HG02870 (cell line): ENCODE measurements at regions not wholly inside any gene's neighbourhood (a gene's known extent, or its start where the extent isn't known, plus 50 kb on each side); places are given as distances from the start of the nearest gene placed in this dataset.
"Not testable (repeated sequence)": the region's sequence is repeated elsewhere in the genome, so short reads cannot be mapped to it uniquely, and the experiment has no call there.

Experiments
- ATAC-seq: cut with Tn5 transposase; IDR thresholded peaks from one replicate; pipeline ENCODE4 v1.9.1; 2021; ENCODE audit warnings: mild to moderate bottlenecking, moderate library complexity; ENCODE audit not compliant: unreplicated experiment

DNA sequence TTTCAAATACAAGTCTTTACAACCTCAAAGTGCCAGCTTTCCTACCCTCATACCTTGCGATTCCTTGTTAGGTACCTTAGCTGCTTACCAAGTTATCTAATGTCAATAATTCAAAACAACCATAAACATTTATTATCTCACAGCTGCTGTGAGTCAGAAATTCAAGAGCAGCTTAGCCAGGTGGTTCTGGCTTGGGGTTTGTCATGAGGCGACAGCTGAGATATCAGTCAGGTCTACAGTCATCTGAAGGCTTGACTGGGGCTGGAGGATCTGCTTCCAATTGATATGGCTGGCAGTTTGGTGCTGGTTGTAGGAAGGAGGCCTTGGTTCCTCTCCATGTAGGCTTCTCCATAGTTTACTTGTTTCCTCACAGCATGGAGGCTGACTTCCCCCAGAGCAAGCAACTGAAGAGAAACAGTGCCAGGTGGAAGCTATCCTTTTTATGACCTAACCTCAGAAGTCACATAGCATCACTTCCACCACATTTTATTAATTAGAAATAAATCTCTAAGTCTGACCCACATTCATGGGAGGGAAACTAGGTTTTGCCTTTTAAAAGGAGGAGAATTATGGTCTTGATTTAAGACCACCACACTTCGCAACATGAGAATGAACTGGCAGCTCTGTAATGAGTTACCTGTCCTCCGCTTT lies 103.3 kb upstream of the FGGY start:
- no peak for ATAC-seq

DNA sequence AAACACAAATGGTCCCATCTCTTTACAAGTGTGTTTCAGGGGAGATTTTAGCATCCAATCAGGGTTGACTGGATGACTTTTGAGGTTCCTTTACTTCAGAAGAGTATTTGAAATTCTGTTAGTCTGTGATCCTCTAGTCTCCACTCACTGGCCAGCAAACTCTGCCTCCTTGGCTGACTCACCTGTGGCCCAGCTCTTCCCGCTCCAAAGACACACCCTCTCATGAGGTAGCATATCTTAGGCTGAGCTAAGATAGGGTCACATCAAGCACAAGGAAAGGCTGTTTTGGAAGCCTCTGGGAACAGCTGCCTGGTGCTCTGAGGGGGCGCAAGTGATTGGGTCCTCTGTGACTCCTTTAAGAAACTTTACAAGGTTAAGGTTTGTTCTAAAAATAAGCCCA lies 102.3 kb upstream of the FGGY start:
- no peak for ATAC-seq

DNA sequence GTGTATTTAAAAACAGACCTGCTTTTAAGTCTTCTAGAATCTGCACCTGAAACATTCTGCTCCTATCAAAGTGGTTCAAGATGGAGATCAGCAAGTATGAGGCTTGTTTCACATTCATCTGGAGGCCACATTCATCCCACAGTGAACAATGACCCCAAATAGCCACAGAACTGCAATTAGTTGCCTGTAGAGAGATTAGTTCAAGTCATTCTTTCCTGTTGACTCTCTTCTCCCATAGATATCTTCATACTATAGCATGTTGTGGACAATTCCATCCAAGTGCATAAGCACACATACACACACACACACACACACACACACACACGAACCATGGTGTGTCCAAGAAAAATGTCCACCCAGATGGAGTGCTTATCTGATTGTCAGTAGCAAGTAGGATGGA lies 101.7 kb upstream of the FGGY start:
- ATAC-seq: no peak

DNA sequence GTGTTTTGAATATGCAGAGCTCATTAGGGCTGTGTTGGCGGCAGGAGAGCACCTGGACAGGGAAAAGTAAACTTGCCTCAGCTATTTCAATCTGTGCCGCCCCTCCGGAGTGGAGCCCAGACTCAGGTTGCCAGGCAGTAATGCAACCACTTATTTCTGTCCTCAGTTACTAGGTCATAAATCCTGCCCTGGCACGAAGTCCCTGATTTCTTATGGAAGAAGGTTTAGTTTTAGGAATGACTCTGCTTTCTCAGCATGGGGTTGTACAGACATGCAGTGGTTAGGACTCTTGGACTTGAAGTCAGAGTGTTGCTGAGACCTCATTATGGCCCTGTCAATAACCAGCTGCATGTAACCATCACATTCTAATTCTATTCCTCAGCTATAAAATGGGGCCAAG lies 98.3 kb upstream of the FGGY start:
- no peak for ATAC-seq

DNA sequence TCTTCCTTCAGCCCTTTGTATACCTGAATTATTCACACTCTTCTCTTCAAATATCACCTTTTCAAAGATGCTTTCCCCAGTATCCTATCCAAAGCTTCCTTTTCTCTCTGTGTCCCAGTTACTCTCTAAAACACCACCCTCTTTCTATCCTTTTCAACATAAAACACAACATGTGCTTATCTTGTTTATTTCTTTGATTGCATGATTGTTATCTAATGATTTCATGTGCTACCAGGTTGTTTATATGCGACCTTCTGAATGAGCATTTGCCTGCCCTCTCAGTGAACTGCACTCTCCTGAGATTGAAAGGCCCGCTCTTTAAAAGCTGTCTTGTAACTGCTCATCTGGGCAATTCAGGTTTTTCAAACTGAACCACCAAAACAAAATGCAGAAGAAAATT lies 97.7 kb upstream of the FGGY start:
- ATAC-seq: no peak

DNA sequence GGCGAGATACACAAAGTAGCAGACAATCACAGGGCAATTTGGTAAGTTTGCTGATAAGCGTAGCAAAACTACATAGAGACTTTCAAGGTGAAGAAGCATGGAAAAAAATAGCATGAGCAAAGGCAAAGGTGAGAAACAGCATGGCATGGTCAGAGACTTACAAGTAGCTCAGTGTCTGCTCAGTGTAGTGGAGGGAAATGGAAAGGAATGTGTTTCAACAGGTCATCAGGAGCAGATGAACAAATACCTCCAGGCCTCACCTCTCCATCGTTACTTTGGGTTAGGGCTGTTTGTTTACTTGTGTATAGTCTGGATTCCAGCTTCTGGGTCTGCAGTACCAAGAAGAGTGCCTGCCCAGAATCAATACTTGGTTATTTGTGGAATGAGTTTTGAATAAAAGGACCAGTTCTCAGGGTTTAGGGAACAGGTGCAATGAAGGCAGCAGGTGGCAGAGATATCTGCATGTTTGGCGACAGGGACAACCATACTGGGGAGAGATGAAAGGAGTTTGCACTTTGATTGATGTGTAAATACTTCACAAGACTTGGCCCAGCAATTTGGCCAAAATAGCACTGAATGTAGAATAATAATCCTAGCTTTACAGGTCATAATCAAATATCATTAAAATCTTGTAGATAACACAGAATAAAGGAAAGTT lies 97.0 kb upstream of the FGGY start:
- no peak for ATAC-seq

DNA sequence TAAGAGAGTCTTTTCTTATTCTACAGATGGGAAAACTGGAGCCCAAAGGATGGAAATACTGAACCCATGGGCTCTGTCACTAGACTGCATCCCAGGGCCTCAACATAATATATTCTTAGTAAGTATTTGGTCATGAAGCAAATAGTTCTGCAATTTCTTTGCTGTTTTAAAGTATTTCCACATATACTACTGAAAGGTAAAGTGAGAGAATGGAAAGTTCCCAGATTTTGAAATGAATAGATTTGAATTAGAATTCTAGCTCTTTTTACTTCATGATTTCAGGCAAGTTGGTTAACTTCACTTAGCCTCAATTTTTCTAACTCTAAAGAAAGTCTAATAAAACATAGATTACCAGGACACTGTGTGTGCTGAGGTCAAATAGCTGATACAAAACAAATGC lies 95.6 kb upstream of the FGGY start:
- no peak for ATAC-seq

DNA sequence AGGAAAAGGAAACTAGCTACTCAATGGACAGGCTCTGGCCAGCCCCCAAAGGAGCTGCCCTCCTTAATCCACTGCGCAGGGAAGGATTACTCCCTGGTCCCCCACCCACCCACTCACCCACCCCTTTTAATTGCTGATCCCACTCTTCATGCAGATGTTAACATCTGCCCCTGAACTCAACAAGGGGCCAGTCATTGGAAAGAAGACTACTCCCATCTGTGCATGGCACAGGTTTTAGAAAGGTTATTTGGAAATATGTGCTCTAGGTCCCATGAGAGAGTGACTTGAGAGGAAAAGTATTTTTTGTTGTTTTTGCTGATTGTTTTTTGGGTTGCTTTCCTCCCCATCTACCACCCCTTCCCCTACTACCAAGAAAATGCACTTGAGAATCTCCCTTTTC lies 94.4 kb upstream of the FGGY start:
- no peak for ATAC-seq

DNA sequence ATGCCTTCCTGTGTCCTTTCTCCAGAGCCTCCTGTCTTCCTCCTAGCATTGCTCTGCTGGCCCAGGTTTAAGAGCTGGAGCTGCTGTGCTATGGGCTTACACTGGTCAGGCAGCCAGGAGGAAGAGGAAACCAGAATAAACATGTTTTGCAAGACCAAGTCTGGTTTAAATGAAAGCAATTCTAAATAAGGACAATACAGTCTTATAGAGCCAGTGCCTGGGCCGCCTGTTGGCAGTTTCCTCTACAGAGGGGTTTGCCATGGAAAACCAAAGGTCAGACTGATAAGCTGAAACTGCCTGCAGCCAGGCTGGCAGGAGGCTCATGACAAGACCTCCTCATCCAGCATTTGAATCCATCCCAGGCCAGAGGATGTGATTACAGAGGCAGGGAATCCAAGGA lies 92.9 kb upstream of the FGGY start:
- ATAC-seq: no peak

DNA sequence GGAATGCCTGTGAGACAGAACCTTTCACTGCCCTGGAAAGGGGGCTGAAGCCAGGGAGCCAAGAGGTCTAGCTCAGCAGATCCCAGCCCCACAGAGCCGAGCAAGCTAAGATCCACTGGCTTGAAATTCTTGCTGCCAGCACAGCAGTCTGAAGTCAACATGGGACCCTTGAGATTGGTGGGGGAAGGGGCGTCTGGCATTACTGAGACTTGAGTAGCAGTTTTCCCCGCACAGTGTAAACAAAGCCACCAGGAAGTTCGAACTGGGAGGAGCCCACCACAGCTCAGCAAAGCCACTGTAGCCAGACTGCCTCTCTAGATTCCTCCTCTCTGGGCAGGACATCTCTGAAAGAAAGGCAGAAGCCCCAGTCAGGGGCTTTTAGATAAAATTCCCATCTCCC lies 90.3 kb upstream of the FGGY start:
- ATAC-seq: not testable (repeated sequence)

DNA sequence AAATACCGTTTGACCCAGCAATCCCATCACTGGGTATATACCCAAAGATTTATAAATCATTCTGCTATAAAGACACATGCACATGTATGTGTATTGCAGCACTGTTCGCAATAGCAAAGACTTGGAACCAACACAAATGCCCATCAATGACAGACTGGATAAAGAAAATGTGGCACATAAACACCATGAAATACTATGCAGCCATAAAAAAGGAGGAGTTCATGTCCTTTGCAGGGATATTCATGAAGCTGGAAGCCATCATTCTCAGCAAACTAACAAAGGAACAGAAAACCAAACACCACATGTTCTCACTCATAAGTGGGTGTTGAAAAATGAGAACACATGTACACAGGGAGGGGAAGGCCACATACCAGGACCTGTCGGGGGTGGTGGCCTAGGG lies 86.5 kb upstream of the FGGY start:
- not testable (repeated sequence) for ATAC-seq

DNA sequence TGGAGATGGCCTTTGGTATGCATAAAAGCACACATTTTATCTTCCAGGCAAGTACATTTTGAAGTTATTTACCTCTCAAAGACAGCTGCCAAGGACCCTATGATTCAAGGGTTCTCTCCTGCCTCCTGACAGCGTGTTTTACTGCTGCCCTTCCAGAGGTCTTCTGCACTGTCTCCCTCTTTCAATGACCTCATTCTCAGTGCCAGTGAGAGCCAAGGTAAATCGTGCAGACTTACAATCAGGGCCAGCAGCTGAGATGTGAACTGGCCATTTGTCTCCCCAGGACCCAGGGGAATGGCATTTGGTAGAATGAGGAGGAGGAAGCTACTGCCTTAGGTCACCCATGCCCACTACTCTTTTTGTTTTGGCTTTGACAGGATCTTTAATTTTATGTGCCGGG lies 84.2 kb upstream of the FGGY start:
- no peak for ATAC-seq

DNA sequence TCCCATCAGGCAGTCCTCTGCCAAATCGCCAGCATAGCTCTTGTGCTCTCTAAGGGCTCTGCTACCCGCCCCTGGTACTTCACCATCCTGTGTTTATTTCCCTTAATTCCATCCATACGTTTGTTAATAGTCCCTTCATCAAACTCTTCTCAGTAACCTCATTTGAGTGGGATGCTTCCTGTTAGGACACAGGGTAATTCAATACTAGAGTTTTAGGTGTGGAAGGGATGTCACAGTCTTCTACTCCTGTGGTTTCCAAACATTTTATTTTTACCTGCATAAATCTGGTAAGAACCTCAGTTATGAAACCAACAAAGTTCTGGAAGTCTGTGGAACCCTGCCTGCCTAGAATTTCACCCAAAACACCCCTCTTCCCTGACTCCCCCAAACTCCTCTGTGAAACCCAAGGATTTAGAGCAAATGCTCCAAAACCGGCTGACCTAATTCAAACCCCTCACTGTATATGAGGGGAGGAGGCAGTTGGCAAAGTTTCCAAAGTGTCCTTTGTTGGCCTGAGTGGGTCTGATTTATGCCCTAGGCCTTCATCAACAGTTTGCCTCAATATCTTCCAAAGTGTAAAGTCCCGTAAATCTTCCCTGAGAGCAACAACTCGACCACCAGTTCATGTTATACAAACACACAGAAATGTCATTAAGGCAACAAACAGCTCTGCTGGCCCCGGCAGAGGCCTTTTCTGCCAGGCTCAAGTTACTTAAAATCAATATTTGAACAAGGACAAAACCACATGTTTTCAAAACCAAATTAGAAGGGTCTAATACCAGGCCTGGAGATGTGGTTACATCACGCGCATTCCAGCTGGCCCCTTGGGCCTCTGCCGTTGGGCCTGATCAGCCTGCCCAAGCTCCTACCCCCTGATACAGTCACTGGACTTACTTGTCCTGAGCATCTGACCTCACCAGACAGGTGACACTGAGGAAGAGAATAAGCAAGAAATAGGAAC lies 82.4 kb upstream of the FGGY start:
- no peak for ATAC-seq

DNA sequence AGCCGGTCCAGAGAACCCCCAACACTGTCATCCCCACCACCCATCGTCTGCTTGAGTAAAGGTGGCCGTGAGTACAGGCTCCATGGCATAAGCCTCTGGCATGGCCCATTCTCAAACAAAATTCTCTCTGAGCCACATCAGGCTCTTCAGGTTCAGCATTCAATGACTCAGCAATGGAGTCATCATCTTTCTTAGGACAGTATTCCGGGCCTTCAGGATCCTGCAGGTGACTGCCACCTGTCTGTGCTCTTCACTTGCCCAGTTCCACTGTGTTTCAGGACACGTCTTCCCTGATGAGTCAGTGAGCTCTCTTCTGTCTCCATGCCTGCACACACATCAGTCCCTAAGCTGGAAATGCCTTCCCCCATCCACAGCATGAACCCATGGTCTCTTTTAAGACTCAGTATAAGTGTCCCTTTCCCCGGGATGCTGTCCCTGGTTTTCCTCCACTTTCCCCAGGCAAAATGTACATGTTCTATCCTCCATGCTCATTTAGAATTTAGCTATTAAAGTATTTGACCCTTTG lies 81.1 kb upstream of the FGGY start:
- ATAC-seq: no peak

DNA sequence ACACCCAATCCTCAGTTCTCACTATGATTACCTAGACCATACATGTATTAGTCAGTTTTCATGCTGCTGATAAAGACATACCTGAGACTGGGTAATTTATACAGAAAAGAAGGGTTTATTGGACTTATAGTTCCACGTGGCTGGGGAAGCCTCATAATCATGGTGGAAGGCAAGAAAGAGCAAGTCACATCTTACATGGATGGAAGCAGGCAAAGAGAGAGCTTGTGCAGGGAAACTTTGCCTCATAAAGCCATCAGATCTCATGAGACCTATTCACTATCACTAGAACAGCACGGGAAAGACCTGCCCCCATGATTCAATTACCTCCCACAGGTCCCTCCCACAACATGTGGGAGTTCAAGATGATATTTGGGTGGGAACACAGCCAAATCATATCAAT lies 79.5 kb upstream of the FGGY start:
- not testable (repeated sequence) for ATAC-seq

DNA sequence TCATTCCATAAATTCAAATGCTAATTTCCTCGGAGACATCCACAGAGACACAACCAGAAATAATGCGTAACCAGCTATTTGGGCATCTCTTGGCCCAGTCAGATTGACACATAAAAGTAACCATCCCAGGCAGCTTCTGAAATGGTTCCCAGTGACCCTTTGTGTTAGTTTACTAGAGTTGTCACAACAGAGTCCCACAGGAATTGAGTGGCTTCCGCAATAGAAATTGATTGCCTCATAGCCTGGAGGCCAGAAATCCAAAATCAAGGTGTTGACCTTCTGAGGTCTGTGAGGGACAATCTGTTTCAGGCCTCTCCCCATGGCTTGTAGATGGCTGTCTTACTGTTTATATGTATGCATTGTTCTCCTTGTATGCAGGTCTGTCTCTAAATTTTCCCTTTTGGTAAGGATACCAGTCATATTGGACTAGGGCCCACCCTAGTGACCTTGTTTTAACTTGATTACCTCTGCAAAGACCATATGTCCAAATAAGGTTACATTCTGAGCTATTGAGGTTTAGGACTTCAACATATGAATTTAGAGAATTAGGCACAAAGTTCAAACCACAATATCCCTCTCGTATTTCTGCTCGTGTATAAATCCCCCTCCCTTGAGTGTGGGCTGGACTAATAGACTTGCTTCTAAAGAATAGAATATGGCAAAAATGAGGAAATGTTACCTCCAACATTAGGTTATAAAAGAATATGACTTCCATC lies 78.2 kb upstream of the FGGY start:
- ATAC-seq: no peak

DNA sequence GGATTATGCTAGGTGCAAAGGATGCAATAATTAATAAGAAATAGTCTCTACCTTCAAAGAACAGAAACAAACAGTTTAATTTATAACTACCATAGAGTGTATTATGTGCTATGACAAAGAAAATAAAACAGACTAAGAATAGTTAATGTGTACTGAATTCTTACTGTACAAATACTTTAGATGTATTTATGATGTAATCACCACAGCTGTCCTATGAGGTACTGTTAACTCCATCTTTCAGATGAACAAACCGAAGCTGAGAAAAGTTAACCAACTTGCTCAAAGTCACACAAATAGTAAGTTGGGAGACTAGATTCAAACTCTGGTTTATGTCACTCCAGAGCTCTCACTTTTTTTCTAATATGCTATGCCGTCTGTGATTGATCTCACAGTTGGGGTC lies 77.0 kb upstream of the FGGY start:
- ATAC-seq: no peak

DNA sequence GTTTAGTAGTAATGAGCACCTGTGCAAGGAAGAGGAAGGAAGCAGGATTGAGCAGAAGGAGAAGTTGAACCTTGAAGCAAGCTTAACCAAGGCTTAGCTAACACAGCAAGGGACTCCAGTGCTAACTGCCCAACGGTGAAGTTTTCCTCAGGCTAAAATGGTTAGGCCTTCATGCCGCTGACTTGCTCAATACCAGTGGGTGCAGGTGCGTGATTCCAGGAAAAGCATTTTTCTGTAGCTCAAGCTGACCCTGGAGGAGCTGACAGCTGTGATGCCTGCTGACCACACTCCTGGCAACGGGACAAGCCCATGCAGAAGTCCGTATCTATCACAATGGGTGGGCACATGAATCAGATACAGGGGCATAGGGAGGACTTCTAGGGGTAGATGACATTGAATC lies 76.5 kb upstream of the FGGY start:
- ATAC-seq: no peak

DNA sequence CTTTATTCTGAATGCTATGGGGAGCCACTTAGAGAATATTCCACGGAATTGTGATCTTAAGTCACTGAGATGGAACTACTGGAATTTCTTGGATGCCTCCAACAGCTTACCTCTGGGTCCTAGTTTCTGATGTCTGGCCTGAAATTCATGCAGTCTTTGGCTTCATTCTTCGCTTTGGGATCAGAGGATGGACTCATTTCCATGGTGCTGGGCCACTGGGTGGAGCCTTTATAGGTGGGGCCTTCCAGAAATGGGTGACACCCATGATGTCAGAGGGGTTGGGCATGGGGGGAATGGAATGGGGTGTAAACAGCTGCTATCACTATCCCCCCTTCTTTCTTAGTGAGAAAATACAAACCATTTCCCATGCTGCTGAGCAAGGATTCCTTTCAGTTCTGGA lies 73.7 kb upstream of the FGGY start:
- ATAC-seq: no peak

DNA sequence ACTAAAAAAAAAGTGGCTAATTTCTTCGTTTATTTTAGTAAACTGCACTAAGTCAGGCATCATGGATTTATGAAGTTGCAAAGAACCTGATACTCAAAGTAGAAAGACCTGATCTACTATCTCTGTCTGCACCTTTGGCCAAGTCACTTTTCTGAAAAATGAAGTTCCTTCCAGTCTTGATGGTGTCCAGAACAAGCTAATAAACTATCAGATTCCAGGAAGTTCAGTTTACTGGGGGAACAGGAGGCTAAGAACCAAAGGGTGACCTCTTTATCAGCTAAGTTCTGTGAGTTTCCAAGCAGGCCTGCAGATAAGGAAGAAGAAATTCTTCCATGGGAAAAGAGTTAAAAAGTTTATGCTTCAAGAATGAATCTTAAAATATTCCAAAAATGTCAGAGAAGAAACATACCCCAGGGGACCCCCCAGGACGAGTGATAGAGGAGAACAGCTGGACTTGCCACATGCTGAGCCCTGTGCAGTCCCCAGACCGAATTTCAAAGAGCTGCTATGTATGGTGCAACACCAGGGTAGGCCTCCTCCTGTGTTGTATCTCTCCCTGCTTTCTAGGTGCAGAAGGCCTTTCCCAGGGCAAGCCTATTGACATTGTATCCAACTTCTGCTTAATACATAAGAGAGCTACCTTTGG lies 72.8 kb upstream of the FGGY start:
- no peak for ATAC-seq
